HG03521 (cell line): ENCODE measurements at regions not wholly inside any gene's neighbourhood (a gene's known extent, or its start where the extent isn't known, plus 50 kb on each side); places are given as distances from the start of the nearest gene placed in this dataset.

ENCODE experiments used
- ATAC-seq: cut with Tn5 transposase; IDR thresholded peaks from one replicate; pipeline ENCODE4 v1.9.1; 2021; ENCODE audit warnings: mild to moderate bottlenecking, moderate library complexity; ENCODE audit not compliant: unreplicated experiment

DNA sequence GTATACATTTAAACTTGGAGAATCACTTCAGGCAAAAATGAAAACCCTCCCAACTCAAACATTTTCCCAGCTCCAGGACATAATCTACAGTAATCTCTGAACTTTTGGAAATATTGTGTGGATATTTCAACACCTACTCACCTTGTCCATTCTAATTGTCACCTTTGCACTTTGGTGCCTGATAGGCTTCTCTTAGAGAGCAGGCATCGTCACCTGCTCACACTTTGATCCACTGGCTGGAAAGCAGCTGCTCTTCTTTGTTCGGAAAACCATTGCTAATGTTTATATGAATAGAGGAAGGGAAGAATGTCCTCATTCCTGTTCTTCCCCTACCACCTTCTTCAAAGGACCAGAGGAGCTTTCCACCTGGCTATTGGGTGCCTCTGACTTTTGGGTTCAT lies 411.2 kb downstream of the FGF9 start:
- no peak for ATAC-seq

DNA sequence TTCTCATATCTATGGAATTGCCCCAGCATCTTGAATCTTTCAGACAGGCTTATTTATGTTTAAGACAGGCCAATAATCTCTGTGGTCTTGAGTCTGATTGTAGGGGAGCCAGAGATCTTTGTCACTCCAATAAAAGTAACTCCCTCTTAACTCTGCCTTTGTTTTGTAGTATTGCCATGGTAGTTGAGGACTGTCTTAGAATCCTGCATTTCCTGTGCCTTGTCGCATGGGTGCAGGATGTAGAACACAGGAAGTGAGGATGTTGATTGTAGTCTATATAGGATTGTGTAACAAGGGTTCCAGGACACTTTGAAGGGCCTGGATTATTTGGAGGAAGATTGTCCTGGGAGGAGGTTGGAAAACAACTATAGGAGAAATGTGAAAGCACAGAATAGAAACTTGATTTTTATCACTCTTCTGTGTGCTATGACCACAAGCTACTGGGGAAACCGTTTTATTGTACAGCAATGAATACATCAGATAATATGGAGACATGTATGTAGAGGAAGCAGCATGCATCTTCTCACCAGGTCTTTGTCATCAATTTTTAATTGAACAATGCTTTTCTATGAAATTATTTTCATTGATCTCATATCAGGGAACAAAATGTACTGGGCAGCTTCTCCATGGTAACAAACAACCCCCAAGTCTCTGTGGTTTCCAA lies 411.7 kb downstream of the FGF9 start:
- no peak for ATAC-seq

DNA sequence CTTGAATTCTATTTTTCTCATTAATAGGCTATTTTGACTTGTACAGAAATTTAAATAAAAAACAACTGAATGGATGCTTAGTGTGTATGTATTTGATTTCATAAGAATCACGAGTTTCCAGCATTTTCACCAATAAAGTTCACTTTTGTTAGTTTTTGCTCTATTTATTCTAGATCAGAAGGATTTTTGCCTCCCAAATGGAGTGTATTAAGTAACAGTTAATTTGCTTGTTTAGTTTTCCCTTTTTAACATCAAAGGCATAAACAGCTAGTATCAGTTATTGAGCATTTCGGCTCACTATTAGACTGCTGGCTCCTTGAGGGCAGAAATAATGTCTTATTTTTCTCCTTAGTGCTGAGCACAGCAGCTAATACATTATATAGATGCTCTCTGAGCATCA lies 414.1 kb downstream of the FGF9 start:
- ATAC-seq: no peak

DNA sequence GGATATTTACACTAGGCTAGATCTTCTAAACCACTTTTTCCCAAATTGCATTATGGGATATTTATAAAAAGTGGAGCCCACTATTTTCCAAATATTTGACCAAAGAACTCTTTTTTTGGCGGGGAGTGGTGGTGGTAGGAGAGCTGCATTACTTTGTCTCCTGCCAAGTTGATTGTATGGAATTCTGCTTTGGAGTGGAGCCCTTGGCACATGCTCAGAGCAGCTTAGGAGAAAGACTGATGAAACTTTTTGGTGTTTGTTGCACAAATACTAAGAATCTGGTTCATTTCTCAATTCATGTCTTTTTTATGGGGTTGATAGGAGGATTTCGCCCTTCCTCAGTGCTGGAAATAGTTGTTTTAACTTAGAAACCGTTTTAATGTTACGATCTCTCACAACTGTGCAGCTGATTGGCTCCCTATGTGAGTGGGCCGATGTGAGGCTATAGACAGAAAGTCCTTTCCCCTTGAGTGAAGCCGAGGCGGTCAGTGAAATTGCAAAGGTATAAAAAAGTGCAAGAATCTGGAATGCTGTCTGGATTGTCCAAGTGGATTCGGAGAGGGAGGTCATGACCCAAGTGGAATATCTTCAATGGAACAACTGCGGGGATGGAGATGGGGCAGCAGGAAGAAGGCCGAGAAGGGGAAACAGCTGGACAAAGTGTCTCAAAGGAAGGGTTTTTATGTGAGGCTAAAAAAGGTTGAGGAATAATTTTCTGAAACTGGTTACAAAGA lies 415.9 kb downstream of the FGF9 start:
- no peak for ATAC-seq

DNA sequence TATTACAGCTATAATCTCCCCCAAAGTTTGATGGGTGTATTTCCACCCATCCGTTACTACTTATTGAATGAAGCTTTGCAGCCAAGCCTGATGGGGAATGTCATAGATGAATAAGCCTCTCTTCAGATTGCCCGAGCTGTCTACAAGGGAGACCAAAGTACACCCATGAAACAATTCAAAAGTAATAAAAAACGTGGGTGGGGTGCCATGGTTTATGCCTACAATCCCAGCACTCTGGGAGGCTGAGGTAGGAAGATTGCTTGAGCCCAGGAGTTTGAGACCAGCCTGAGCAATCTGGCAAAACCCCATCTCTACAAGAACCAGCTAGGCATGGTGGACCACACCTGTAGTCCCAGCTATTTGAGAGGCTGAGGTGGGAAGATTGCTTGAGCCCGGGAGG lies 419.2 kb downstream of the FGF9 start:
- no peak for ATAC-seq

DNA sequence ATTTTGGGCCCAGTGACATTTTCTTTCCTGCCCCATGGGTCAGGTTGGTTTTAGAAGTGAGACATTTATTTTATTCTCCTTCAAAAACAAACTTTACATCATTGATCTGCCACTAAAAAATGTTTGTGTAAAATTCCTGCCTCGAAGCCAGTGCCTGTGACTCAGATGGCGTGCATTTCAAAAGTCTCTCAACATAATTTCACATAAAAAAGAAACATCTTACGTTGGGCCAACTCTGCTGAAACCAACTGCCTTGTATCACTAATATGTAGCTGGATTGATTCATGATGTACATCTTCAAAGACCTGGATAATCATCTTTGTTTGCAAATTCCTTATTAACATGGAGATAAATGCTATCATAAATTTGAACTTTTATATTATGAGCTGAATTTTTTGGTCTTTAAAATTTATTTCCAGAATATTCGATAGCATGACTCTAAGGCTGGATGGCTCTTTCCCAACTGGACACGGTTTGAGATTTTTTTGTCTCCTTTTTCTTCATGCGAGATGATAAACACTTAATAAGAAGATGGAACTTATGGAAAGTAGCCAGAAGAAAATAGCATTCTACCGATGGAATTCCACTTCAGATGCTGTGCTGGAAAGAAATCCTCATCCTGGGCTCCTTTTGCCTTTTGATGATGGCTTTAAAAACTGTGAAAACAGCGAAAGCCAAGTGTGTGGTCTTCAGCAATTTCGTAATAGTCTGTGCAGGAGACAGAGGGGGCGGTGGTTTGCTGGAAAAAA lies 420.5 kb downstream of the FGF9 start:
- no peak for ATAC-seq

DNA sequence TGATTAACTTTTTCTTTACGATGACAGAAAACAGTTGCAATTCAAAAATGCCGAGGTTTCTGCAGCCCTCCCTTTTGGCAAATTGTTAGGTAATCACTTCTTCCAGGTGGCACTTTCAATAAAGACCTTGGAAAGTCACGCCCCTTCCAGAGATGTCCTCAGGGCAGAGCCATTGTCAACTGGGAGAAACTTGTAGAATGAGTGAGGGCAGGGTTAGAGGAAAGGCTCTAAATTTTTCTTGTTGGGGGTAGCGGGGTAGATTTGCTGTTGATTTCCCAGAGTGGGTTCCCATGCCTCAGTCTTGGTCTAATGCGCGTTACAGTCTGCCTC lies 421.1 kb downstream of the FGF9 start:
- ATAC-seq: no peak

DNA sequence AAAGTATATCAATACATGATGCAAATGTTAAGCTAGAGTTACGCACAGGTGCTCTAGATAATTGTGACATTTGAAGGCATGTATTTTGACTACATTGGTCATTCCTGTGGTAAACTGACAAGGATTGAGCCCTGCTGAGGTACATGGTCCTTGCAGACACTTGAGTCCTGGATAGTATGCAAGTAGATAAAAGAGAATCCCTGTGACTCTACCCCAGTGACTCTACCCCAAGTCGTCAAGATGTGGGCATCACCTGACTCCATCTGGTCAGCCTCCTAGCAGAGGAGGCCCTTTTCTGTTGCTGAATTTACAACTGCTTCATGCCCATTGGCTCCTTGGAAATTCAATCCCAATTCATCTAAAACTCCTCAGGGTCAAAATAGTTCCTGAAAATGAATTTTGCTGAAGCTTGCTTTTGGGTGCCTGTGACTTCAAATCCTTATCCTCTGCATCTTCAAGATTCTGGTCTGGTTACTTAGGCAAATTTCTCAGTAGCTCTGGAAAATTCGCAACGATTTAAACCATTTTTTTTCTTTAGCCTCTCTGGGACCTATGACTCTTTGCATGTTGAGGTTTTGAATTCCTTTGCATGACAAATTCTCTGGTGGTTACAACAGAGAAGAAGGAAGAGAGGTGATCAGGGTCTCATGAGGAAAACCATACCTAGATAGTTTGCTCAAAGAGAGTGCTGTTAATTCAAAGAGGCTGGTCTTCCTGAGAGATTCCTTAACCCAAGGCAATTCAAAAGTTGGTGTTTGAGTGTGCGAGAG lies 422.1 kb downstream of the FGF9 start:
- no peak for ATAC-seq

DNA sequence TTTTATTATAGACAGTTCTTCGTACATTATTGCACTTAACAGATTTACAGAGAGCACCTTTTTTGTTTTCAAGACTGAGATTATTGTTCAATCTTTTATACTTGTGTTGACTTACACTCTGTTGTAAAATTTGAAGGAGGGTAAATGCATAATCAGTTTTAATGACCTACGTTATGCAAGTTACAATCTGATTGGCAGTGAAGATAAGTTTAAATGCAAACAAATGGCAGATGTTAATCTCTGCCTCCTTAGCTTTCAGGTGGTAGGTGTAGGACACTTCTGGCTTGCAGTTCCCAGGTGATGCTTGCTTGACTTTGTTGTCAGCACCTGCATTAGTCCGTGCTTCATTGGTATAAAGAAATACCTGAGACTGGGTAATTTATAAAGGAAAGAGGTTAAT lies 424.9 kb downstream of the FGF9 start:
- no peak for ATAC-seq

DNA sequence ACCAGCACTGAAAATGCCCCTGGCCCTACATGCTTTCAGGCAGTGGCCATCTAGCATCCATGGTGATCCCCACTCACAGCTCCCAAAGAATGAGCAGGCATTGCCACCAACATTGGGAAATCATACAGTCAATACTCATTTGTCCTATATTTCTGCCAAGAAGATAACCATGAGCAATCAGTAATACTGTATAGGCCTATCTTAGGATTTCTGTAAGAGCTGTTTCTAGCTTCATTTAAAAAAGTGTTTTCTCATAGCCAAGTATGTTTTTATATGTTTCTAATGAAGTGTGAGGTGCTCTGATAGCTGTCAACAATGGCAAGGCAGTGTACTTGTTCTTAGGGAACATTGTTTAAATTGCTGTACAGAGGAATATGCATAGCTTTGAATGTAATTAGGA lies 428.7 kb downstream of the FGF9 start:
- no peak for ATAC-seq

DNA sequence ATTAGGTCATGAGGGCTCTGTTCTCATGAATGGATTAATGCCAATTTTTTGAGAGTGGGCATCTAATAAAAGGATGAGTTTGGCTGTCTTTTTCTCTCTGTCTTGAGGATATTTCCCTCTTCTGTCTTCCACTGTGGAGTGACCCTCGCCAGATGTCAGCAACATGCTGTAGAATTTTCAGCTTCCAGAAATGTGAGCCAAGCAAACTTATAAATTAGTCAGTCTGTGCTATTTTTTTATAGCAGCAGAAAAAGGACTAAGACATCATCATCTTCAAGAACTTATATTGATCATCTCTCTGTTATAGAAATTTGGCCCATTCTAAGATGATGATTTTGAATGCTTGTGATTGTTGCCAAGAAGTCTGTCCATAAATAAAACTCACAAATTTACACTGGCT lies 431.4 kb downstream of the FGF9 start:
- no peak for ATAC-seq

DNA sequence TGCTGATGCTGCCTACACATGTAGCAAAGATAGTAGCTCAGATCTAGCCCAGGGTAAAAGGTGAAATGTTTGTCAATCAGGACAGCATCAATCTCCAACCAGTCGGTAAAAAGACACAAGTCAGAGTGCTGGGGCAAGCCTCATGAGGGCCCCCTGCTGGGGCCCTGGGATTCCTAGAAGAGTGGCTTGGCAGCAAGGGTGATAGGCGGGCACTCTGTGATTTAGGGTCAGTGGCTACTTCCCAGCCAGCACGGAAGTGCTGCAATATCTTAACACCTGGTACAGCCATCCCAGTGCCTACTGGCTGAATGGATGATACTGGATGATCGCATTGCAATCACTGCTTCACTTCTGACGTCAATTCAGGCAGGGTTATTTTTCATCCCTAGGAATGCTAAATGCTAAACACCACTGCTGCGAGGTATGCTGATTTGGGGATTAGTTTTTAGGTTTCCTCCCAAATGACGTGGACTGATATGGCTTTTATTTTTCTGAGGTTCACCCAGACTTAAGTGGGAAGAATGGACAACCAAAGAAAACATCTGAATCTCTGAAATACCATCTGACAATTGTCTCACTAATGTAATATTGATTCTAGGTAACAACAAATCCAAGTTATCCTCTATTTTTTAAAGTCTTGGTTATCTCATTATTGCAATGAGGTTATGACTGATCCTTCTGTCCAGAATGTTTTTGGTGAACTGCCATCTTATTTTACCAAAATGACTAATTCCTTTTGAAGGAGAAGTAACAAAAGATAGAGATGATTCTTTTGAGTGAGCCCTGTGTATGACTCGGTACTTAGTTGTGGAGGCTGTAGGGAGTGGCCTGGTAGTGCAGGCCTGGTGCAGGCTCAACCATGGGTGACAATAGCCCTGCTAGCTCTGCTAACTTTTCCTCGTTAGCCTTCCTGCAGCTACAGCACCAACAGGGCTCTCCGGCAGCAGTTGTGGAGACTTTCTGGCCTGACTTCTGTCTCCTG lies 432.5 kb downstream of the FGF9 start:
- no peak for ATAC-seq

DNA sequence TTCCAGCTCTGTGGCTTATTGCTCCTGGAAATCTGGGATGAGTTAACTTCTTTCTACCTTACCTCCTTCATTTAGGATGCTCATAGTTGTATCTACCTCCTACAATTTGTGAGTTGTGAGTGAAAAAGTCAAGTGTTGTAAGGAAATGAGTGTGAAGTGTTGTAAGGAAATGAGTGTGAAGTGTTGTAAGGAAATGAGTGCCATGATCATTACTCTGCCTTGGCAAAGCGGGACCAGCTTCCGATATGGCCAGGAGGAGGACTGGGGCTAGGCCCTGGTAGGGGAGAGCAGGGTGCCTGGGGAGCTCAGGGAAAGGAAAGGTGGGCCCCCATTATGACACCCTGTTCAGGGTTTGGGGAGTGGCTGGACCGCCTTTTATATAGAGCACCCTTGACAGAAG lies 435.2 kb downstream of the FGF9 start:
- no peak for ATAC-seq

DNA sequence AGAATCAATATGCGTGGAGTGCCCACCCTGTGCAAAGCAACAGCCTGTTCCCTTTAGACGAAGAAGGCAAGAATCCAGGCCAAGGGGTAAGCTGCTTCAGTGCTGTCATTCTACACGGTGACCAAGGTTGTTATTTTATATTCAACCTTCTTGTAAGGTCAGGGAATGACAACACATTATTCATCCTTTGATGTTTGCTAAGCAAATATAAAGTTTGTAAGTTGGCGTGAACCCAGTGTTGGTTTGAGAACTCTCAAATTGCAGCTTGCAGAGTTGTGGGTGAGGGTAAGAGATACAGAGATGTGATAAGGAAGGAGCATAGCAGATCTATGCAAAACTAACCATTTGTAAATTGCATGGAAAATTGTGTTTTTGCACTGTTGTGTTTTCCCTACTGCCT lies 436.7 kb downstream of the FGF9 start:
- ATAC-seq: no peak

DNA sequence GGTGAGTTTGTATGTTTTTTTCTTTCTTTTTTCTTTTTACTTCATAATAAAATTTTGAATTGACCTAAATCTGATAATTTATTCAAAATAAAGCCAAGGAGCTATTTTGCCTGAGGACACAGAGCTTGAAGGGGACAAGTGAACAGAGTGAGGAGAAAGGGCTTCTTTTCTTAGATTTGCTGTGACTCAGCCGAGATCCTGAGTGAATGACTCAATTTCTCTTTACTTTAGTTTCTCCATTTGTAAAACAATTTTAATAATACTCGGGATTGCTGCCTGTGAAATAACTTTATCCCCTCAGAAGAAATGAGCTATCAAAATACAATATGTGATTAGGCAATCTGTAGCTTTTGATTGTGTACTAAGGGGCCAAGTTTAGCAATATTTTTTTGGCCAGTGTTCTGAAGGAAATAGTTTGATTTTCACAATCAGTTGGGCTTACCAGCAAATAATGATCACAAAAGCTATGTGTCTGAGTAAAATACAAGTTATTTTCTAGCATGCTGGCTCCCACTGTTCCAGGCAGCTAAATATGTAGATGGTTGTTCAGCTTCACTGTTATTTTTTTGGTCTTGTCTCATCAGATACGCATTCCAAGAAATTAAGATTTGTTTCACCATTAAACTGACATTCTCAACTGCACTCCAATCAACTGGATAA lies 437.5 kb downstream of the FGF9 start:
- ATAC-seq: no peak

DNA sequence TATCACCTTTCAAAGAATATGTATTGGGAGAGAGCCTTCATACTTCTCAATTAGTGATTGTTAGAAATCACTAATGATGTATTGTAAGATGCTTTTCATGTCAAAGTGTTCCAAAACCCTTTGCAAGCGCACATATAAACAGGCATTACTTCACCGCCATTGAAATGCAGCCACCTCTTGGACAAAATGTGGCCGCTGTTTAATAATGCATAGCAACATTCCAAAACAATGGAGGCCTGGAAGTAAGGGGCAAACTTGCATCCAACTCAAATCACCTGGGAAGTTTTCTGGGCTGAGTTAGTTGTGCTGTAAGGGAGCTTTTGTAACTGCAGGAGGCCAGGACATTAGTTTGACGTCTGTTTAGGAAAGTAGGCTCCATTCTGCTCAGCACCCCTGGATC lies 438.1 kb downstream of the FGF9 start:
- ATAC-seq: no peak

DNA sequence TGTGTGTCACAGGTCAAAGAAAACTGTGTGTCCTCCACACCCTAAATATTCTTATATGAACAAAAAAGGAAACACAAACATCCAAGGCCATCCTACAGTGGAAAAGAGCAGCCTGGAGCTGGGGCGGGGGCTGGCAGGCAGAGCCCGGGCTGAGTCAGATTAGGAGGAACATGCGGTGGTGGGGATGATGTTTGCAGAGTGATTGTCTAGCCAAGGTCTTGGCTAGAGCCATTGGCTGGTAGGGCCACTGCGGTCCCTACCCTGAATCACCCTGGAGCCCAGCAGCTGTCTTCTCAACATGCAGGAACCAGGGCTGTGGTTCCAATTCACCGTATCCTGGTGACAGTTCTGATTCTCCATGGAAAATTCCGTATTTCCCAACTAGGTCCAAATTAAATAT lies 439.5 kb downstream of the FGF9 start:
- no peak for ATAC-seq

DNA sequence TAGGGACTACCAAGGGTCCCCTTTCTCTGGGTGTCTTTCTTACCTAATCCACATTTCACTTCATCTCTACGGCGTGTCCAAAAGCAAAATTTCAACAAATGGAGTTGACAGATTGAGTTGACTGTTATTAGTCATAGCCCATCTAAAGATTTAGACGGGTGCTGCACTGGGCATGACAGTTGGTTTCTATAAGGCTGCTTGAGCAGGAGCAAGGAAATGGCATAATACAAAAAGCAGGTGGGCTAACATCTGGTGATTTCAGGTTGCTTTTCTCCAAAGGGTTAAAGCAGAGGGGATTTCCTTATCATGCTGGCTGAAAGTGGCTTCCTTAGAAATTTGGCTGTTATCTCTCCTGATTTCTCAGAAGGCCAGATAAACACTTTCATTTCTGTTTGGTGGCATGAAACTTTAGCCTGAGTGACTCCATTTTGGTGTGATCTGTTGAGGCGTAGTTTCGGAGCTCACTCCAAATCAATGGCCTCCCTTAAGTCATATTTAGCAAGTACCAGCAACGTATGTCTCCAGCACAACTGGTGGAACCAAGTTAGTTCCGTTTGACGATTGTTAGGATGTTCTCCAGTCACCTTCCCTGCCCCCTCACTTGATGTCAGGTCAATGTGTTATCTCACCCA lies 440.4 kb downstream of the FGF9 start:
- no peak for ATAC-seq

DNA sequence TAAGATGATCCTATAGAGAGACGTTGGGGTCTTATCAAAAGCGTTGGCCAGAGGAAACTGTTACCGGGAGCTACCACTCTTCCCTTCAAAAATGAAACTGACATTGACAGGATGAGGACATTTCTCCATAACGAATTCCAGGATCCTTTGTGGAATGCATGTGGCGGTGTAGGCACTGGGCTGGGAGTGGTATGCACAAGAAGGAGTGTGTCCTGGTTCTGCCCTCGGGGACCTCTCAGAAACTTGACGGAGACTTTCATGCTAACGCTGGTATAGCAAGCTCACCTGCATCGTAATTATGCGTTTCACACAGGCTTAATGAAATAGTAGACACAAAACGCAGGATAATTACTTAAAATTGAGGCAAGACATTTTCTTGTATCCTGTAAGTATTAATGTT lies 441.1 kb downstream of the FGF9 start:
- no peak for ATAC-seq
